Gastroesophageal sphincter (tissue), 3 donors: ENCODE measurements at regions not wholly inside any gene's neighbourhood (a gene's known extent, or its start where the extent isn't known, plus 50 kb on each side); places are given as distances from the start of the nearest gene placed in this dataset.

ENCODE experiments used
- CTCF ChIP-seq, 4 experiments: fragments of 200-600 bp in 2 of 4; fragments of 450-650 bp in 2 of 4; sonication (generic) in 1 of 4; IDR thresholded peaks; one replicate each; pipeline ENCODE4 v1.5.1; 2017 to 2019; ENCODE audit warnings: antibody characterized with exemption in 4 of 4, mild to moderate bottlenecking in 2 of 4, moderate library complexity in 2 of 4
- EP300 ChIP-seq: sonication (generic); formaldehyde crosslinking; IDR thresholded peaks from one replicate; pipeline ENCODE4 v1.6.1; 2017; ENCODE audit warnings: antibody characterized with exemption, mild to moderate bottlenecking

- no peak for TF ChIP-seq CTCF (IDR thresholded peaks at IDR 0.05)
- no peak for TF ChIP-seq EP300
These were observed 104.7 kb upstream of the OTOS start for GRCh38 chr2:240245184-240245583.
